ENCODE measurements at regions not wholly inside any gene's neighbourhood (a gene's known extent, or its start where the extent isn't known, plus 50 kb on each side); places are given as distances from the start of the nearest gene placed in this dataset.

DNA sequence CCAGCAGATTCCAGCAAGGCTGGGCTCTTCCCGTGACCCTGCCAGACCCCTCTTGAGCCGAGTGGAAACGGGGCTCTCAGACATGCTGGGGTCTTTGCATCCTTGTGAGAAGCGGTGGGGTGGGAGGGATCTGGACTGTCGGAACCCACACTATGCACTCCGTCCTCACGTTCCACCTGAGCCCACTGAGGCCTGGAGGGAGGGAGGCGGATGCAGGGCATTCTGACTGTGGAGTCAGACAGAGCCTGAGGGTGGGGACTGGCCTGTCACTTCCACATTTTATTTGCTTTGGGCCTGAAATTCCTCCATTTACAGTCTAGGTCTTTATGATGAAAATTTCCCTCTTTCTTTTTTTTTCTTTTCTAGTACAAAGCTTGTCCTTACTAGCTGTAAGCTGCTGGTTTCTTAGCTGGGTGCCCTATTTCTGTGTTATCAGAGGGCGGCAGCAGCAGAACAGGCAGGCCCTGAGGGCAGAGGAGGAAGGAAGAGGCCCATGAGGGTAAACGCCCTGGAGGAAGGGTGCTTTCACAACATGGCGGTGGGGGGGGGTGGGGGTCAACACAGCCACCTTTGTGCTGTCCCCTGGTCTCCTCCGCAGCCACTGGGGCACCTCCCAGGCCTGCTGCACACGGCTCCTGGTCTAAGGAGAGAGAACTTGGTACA lies 373.5 kb upstream of the MYT1L start:
- Histone ChIP-seq H3K4me2 (replicated peaks; ENCODE audit: low read depth, low read length, poor library complexity, severe bottlenecking) (no peak overlapping the region), H2AFZ (ENCODE audit: insufficient read depth, low read depth, low read length, poor library complexity, severe bottlenecking) (no peak overlapping the region), H4K20me1 (ENCODE audit: control insufficient read depth, insufficient read depth, low read length, poor library complexity, severe bottlenecking) (no peaks in the 10 kb centered on the region), H3K27me3 (replicated peaks in 1 of 4; ENCODE audit: control extremely low read depth in 1 of 4, control insufficient read depth in 3 of 4, insufficient read depth in 4 of 4, low read length in 3 of 4) (no peaks in the 10 kb centered on the region), H3K4me1 (ENCODE audit: control insufficient read depth in 2 of 2, insufficient read depth in 2 of 2, low read length in 2 of 2) (no peaks in the 10 kb centered on the region), H3K36me3 (replicated peaks in 1 of 2; ENCODE audit: control extremely low read depth in 1 of 2, control insufficient read depth in 1 of 2, extremely low read depth in 1 of 2, insufficient read depth in 2 of 2, low read length in 1 of 2) (no peaks in the 10 kb centered on the region), H3K9ac (ENCODE audit: low read length) (no peak overlapping the region), H3K27ac (ENCODE audit: low read length in 2 of 2) (no peak overlapping the region), H3K79me2 (ENCODE audit: control insufficient read depth, insufficient read depth, low read length) (no peaks in the 10 kb centered on the region), H3K4me3 (ENCODE audit: control extremely low read depth in 1 of 5, extremely low read depth in 1 of 5, insufficient read depth in 1 of 5, low read depth in 2 of 5, low read length in 4 of 5) (no peak overlapping the region), H3K9me3 (ENCODE audit: control extremely low read depth in 1 of 3, control insufficient read depth in 2 of 3, insufficient read depth in 1 of 3, low read length in 2 of 3) (peaks cover 0 to 9% (median 0%) of the 10 kb centered on the region in 3 donors)
- ChIA-PET CTCF (no interaction called here), POLR2A (no interaction called here)
- no peak for DNase-seq
- Mint-ChIP-seq H3K9me3 (ENCODE audit: insufficient read depth) (no peaks in the 10 kb centered on the region), H3K4me3 (no peak overlapping the region), H3K27ac (no peak overlapping the region), H3K27me3 (no peaks in the 10 kb centered on the region), H3K4me1 (peaks cover 2% of the 10 kb centered on the region)
- WGBS (ENCODE audit: insufficient coverage): 44% methylated on average over 9 of the region's 13 CpGs
- TF ChIP-seq, protein P1, sequence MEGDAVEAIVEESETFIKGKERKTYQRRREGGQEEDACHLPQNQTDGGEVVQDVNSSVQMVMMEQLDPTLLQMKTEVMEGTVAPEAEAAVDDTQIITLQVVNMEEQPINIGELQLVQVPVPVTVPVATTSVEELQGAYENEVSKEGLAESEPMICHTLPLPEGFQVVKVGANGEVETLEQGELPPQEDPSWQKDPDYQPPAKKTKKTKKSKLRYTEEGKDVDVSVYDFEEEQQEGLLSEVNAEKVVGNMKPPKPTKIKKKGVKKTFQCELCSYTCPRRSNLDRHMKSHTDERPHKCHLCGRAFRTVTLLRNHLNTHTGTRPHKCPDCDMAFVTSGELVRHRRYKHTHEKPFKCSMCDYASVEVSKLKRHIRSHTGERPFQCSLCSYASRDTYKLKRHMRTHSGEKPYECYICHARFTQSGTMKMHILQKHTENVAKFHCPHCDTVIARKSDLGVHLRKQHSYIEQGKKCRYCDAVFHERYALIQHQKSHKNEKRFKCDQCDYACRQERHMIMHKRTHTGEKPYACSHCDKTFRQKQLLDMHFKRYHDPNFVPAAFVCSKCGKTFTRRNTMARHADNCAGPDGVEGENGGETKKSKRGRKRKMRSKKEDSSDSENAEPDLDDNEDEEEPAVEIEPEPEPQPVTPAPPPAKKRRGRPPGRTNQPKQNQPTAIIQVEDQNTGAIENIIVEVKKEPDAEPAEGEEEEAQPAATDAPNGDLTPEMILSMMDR (IDR thresholded peaks at IDR 0.05): no peak
- TF ChIP-seq EZH2 (IDR thresholded peaks at IDR 0.05; ENCODE audit: borderline replicate concordance, insufficient read depth, low read depth, low read length, poor library complexity, severe bottlenecking): no peak
- intact Hi-C loops (cut with micrococcal nuclease): no loop called here
- ATAC-seq (ENCODE audit: low read depth): no peak

DNA sequence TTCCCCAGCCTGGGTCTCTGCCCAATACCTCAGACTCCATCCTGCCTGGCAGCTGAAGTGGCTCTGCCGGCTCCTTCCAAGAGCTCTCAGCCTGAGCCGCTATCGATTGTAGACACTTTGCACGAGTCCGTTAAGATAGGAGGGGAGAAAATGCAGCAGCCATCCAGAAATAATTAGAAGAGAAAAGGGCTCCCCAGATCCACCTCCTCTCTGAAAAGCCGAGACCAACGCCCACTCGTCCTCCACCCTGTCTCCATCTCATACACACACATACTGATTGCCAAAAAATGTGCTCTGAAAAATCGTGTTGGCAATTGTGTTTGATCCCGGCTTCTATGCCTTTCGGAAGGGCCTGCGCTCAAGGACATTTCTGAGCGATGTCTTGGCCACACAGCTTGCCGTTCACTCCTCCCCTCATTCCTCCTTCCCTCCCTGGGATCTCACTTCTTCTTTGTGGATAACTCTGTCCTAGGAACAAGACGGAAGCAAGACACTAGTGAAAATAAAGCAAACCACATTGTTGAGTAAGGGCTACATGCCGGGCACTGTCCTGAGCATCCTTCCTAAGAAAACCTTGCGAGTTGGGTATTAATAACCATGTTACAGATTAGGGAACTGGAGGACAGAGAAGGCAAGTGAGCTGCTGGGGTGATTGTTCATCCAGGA lies 372.8 kb upstream of the MYT1L start:
- no peaks in the 10 kb centered on the region for H3K4me1 ChIP-seq (ENCODE audit: control insufficient read depth in 2 of 2, insufficient read depth in 2 of 2, low read length in 2 of 2)
- ChIA-PET POLR2A (no interaction called here), CTCF (no interaction called here)
- no peak overlapping the region for H2AFZ ChIP-seq (ENCODE audit: insufficient read depth, low read depth, low read length, poor library complexity, severe bottlenecking)
- H3K79me2 ChIP-seq (ENCODE audit: control insufficient read depth, insufficient read depth, low read length): no peaks in the 10 kb centered on the region
- ATAC-seq (ENCODE audit: low read depth) (no peak), DNase-seq (no peak)
- no peak overlapping the region for H3K9ac ChIP-seq (ENCODE audit: low read length)
- Mint-ChIP-seq H3K4me3 (no peak overlapping the region), H3K27ac (no peak overlapping the region), H3K4me1 (peaks cover 2% of the 10 kb centered on the region), H3K9me3 (ENCODE audit: insufficient read depth) (no peaks in the 10 kb centered on the region), H3K27me3 (no peaks in the 10 kb centered on the region)
- no peaks in the 10 kb centered on the region for H3K27me3 ChIP-seq (replicated peaks in 1 of 4; ENCODE audit: control extremely low read depth in 1 of 4, control insufficient read depth in 3 of 4, insufficient read depth in 4 of 4, low read length in 3 of 4)
- H3K27ac ChIP-seq (ENCODE audit: low read length in 2 of 2): no peak overlapping the region
- TF ChIP-seq, protein P1 (IDR thresholded peaks at IDR 0.05): no peak
- no peak for TF ChIP-seq EZH2 (IDR thresholded peaks at IDR 0.05; ENCODE audit: borderline replicate concordance, insufficient read depth, low read depth, low read length, poor library complexity, severe bottlenecking)
- no peak overlapping the region for H3K4me2 ChIP-seq (replicated peaks; ENCODE audit: low read depth, low read length, poor library complexity, severe bottlenecking)
- peaks cover 0 to 7% (median 0%) of the 10 kb centered on the region in 3 donors for H3K9me3 ChIP-seq (ENCODE audit: control extremely low read depth in 1 of 3, control insufficient read depth in 2 of 3, insufficient read depth in 1 of 3, low read length in 2 of 3)
- H3K36me3 ChIP-seq (replicated peaks in 1 of 2; ENCODE audit: control extremely low read depth in 1 of 2, control insufficient read depth in 1 of 2, extremely low read depth in 1 of 2, insufficient read depth in 2 of 2, low read length in 1 of 2): no peaks in the 10 kb centered on the region
- no peaks in the 10 kb centered on the region for H4K20me1 ChIP-seq (ENCODE audit: control insufficient read depth, insufficient read depth, low read length, poor library complexity, severe bottlenecking)
- H3K4me3 ChIP-seq (ENCODE audit: control extremely low read depth in 1 of 5, extremely low read depth in 1 of 5, insufficient read depth in 1 of 5, low read depth in 2 of 5, low read length in 4 of 5): no peak overlapping the region
- intact Hi-C loops (cut with micrococcal nuclease): no loop called here
- 94% methylated on average over 11 of the region's 17 CpGs for WGBS (ENCODE audit: insufficient coverage)
